GM19025 (cell line): ENCODE measurements at regions not wholly inside any gene's neighbourhood (a gene's known extent, or its start where the extent isn't known, plus 50 kb on each side); places are given as distances from the start of the nearest gene placed in this dataset.

Experiments used
- ATAC-seq: cut with Tn5 transposase; IDR thresholded peaks from one replicate; pipeline ENCODE4 v1.9.1; 2021; ENCODE audit warnings: mild to moderate bottlenecking, low read depth, moderate library complexity; ENCODE audit not compliant: unreplicated experiment

- ATAC-seq, result no peak
Measured at GRCh38 chr4:63817196-63817865, 591.9 kb downstream of the TECRL start.

DNA sequence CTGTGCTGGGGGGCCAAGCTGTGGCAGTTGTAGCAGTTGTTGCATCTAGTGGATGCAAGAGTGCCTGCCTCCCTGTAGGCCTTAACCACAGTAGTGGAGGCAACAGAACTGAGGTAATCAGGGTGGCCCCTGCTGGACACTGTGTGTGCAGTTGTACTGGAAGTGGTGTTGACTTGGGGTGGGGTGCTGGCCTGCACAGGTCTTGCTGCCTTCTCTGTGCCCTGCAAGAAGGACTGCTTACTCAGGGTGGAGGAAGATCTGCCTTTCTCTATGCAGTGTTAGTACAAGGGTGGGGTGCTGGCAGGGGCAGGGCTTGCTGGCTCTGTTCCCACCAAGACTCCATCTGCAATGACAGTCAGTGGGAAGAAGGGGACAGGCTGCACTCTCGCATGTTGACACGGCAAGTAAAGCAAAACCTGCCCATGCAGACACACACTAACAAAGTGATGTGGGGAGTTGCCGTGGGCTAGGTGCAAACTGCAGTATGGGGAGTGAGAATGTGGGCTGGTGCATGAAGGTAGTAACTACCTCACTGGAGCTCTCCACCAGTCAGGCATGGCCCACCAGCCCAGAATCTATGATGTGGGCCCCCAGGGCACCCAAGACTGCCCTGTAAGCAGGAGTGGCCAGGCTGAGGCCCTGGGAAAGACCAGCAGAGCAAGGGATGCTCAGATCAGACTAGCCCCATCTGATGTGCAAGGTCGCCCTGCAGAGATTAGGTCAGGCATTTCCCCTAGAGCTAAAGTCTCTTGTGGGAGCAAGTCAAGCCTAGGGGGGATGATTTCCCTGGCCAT, 594.9 kb downstream of the TECRL start:
- no peak for ATAC-seq

GRCh38 chr4:63799166-63799565, 610.1 kb downstream of the TECRL start:
- no peak for ATAC-seq

DNA sequence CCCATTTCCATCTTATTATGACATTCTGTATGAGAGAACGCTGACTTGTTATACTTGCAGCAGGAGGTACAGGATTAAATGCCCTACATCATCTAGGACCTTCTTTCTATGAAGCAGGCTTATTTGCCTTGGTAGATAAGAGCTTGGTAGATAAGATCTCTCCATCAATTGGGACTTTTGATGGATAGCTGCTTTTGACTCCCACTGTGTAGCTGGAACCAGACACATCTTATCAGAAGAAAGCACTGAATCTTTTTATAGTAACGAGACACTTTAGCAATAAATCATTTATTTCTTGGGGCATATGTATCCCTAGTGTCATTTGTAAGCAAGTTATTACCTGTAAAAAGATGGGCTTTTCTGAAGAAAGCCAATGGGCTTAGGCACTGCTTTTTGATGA, 613.9 kb downstream of the TECRL start:
- ATAC-seq, result no peak

GRCh38 chr4:63790377-63790776, 618.9 kb downstream of the TECRL start:
- no peak for ATAC-seq

DNA sequence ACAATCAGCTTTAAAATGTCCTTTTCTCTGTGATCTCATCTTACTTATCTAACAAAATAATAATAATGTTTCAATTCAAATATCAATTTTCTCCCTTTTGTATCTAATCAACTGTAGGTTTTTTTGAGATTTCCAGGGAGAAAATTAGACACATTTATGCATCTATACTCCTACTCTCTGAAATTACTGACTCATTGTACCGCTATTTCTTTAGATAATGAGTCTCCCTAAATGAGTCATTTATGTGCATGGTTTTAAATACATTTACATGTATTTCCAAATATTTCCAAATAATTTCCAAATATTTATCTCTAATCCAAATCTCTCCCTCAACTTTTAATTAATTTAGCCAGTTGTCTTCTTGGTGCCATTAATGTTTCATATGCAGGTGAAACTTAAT, 621.0 kb downstream of the TECRL start:
- no peak for ATAC-seq

DNA sequence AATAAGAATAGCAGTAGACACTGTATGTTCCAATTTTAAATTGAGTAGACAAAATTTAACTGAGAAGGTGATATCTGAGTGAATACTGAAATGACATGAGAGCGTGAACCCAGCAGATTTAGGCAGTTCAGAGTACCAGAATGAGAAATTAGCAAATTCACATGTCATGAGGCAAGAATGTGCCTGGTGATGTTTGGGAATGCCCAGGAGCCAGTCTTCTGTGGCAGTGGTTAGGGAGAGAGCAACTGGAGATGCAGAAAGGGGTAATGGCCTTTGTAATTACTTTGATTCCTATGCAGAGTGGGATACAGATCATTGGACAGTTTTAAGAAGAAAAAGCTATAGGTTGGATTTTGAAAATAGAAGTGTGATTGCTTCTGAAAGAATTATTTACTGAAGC, 621.9 kb downstream of the TECRL start:
- ATAC-seq, result no peak

- ATAC-seq, result no peak
Measured at GRCh38 chr4:63786171-63786570, 623.1 kb downstream of the TECRL start.

DNA sequence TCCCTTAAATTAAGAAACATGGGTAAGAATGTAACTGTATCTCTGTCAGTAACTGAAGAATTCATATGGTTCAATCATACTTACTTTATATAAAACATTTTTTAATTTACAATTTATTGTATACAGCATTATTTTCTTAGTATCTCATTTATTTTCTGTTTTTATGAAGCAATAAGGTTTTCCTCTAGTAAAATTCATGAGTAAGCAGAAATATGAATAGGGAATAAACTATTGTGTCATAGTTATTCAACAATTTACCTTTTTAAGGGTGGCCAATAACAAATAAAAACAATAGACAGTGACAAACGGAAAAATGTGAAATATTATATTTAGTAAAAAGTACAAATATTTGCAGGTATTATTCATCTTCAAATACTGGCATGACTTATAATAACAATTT, 624.4 kb downstream of the TECRL start:
- ATAC-seq, result no peak

DNA sequence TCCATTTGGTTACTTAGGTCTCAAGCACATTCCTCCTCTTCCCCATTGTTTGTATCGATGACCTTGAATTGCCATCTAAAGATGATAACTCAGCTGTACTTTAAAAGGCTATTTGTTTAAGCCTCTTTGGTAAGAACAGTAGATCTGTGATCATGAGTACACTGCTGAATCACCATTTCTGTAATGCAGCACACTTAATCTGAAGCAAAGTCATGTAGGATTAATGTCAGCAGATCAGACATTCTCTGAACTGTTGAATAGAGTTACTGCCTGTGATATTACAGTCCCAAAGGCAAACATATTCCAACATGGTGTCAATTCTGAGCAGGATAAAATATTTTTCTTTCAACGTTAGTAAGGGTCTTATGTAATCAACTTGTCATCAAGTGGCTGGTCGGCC, 631.6 kb downstream of the TECRL start:
- ATAC-seq, result no peak

GRCh38 chr4:63764400-63764799, 644.9 kb downstream of the TECRL start:
- ATAC-seq, result no peak

GRCh38 chr4:63757929-63758328, 651.3 kb downstream of the TECRL start:
- no peak for ATAC-seq

- ATAC-seq, result no peak
Measured at GRCh38 chr4:63742882-63743281, 666.4 kb downstream of the TECRL start.

- ATAC-seq, result no peak
Measured at GRCh38 chr4:63729519-63729918, 679.7 kb downstream of the TECRL start.

- no peak for ATAC-seq
Measured at GRCh38 chr4:63728480-63729177, 680.6 kb downstream of the TECRL start.

DNA sequence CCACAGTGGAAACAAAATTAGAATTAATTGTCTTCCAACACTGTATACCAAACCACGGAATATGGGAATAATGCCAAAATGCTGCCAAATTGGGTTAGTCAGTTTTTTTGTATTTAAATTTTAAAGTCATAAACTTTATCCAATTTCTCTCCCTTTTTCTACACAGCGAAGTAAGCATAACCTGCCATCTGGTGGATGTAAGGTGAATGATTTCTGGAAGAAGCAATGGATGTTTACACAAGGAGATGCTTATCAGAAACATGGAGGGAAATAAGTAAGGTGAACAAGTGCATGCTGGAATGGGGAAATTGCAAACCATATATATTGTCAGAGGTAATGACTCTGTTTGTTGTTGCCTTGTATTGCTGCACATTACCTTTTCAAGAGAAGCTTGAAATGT, 691.9 kb downstream of the TECRL start:
- no peak for ATAC-seq

- no peak for ATAC-seq
Measured at GRCh38 chr4:63708661-63709060, 700.6 kb downstream of the TECRL start.

DNA sequence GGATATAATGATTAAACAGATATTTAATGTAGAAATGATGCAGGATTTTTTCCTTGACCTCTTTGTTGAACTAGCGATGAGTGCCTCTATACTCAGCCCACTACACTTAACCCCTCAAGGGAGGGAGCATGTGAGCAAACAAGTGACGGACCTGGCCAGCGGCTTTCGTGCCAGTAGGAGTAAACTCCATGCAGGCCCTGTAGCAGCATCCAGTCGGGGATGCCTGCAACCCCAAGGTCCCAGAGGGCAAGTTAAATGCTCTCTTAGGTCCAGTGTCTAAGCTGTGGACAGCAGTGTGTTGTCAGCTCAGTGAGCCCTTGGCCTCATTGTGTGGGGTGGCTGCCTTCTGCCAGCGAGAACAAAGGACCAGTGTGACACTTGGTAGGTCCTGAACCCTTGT, 708.7 kb downstream of the TECRL start:
- no peak for ATAC-seq

GRCh38 chr4:63693321-63693720, 715.9 kb downstream of the TECRL start:
- ATAC-seq, result no peak

GRCh38 chr4:63678358-63678931, 730.8 kb downstream of the TECRL start:
- no peak for ATAC-seq

GRCh38 chr4:63670735-63671134, 738.5 kb downstream of the TECRL start:
- ATAC-seq, result no peak
